Activated CD8-positive, alpha-beta memory T cell treated with anti-CD3 and anti-CD28 coated beads for 24 hours (primary cell): ENCODE measurements at regions not wholly inside any gene's neighbourhood (a gene's known extent, or its start where the extent isn't known, plus 50 kb on each side); places are given as distances from the start of the nearest gene placed in this dataset.

ENCODE experiments used
- DNase-seq: peaks from one replicate; pipeline ENCODE4 v3.0.0-alpha.2; 2020

DNA sequence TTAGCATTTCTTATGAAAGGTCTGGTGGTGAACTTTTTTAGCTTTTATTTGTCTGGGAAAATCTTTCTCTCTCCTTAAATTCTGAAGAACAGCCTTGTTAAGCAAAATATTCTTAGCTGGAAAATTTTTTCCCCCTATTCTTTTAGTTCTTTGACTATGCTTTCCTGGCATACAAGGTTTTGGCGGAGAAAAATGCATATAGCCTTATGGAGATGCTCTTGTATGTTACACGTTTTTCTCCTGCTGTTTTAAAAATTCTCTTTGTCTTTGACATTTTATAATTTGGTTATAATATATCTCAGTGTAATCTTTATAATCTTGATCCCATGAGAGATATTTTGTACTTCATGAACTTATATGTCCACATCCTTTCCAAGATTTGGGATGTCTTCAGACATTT, 1190.4 kb upstream of the ZEB2 start:
- DNase-seq = no peak

DNA sequence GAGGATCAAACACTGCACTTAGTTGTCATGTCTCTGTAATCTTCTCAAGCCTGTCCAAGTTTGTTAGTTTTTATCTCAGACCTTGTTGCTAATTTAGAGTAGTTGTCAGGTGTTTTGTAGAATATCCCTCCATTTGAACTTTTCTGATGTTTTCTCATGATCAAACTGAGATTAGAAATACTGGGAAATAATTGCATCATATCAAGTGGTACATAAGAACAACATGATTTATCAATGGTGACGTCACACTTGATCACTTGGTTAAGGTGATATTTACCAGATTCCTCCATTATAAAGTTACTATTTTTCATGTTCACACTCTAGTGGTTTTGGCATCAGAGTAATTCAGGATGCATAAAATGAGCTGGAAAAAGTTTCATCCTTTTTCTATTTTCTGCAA, 1182.4 kb upstream of the ZEB2 start:
- DNase-seq = no peak

DNA sequence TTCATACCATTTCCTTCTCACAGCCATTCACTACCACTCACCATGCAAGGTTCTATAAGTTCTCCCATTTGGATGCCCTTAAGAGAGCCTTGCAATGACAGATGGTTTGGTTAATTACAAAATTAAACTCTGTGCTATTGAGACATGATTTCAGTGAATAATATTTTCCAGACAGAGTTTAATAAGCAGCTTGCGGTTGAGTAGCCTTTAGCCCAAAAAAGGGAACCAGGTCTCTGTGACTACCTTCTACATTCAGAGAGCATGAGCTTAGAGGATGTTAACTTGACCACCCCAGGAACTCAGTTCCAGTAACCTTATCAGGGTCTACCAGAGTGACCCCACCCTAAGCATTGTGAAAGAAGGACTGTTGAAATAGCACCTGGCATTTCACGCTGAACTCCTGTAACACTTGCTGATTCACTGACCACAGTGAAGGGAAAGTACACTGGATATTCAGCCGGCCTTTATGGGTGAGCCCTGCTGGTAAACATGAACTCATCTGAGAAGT, 1173.1 kb upstream of the ZEB2 start:
- DNase-seq = no peak

DNA sequence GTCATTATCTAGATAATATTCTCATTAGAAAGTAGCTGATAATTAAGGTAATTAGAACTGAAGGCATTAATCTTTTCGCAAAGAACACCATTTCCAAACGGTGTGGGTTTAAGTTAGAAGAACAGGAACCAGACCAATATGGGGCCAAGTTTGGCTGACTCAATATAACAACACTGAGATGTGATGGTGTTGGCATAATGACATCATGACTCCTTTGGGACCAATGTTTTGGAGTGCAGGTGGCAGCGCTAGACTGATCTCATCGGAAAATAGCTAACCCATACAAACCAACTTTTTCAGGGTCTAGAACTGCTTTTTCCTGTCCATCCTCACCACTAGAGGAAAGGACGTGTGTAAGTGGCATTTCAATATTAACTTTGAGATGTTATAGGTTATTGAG, 1171.7 kb upstream of the ZEB2 start:
- no peak for DNase-seq

DNA sequence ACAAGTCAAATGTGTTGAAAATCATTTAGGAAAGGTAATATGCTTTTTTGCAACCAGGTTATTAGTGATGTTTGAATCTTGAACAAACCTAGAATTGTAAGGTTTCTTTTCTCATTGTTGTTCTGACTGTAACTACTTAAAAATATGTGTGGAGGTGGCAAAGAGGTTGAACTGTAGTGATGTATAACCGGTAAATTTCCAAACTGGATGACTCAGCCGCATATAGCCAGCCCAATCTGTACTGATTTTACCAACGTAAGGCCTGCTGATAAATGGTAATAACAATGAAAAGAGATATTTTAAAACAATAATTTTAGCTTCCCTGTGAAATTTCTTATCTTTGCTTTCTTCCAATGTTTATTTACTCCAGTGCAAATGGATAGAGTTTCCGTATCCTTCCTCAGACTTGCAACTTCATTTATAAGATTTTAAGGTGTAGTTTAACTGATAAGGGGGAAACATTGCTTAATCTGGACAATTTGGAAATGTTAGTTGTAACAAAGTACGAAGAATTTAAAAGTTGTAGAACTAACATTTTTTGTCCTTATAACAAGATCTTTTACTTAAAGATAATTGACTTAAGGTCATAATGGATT, 1170.4 kb upstream of the ZEB2 start:
- DNase-seq = no peak

DNA sequence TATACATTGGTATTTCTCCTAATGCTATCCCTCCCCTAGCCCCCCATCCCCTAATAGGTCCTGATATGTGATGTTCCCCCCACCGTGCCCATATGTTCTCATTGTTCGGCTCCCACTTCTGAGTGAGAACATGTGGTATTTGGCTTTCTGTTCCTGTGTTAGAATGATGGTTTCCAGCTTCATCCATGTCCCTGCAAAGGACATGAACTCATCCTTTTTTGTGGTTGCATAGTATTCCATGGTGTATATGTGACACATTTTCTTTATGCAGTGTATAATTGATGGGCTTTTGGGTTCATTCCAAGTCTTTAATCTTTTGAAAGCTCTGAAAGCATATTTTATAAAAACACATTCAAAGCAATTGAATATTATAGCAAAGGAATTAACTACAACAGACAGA, 1169.4 kb upstream of the ZEB2 start:
- DNase-seq = no peak

DNA sequence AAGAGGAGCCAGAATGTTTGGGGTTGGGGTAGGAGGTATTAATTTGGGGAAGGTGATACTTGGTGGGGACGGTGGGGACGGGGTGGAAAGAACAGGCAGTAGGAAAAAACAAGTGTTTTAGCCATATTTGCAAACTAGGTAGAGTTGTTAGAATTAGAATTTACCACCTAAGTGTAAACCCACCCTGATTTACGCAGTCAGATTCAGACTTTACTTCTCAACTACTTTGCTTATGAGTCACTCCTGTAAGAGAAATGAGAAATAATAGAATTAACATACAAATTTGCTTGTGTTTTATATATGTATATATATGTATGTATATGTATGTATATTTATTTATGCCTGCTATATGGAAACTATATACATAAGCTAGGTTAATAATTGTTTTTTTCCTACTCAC, 1168.2 kb upstream of the ZEB2 start:
- DNase-seq = no peak

DNA sequence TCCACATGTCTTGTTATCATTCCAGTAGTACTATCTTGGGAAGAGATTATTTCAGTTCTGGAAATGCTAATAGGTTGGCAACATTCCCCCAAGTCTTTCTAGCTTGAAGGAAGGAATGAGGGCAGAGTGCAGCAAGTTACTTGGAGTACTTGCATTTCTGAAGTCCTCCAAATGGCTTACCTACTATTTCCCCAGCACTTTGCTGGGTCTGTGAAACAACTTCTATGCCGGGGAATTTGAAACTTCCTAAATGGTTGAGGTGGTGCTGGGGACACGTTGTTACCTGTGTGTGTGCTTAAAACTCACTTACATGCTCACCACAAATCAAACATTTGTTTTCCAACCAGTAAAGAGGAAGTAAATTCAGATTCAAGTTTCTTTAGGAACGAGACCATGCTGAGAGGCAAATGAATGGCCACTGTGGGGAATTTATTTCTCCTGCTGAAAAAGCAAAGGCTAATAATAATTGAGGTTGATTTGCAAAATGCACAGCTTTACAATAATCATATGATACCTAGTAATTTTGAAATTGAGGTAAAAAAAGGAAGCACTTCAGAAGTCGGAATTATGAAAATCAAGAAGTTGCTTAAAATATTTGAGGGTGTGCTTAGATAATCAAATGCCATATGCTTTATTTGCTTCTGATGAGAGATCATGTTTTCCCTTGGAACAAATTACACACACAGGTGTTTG, 1167.7 kb upstream of the ZEB2 start:
- DNase-seq = no peak

DNA sequence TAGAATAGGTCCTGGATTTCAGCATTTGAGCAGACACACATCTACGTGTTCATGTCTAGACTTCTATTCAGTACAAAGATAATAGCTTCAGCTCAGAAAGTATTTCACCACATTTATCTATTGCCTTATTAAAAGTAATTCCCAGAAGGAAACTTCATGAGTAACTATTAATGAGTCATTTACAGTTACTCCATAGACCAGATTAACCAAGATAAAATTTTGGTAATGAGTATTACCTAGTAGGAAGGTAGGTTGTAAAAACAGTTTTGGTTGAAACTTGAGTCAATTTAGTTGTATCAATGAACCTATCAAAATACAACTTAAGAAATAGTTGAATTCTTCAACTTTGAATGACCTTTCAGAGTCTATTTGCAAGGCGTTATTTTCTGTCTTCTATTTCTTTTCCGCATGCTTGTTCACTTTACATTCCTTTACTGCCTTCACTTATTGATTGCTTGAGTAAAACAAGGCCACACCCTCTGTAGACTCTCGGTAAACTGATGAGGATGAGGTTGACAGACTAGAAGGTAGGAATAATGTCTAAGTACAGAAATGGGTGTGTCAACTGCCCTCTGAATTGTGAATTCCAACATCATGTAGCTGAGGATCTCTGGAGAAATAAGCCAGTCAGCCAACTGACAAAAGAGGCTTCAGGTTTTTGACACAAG, 1165.6 kb upstream of the ZEB2 start:
- DNase-seq = no peak

DNA sequence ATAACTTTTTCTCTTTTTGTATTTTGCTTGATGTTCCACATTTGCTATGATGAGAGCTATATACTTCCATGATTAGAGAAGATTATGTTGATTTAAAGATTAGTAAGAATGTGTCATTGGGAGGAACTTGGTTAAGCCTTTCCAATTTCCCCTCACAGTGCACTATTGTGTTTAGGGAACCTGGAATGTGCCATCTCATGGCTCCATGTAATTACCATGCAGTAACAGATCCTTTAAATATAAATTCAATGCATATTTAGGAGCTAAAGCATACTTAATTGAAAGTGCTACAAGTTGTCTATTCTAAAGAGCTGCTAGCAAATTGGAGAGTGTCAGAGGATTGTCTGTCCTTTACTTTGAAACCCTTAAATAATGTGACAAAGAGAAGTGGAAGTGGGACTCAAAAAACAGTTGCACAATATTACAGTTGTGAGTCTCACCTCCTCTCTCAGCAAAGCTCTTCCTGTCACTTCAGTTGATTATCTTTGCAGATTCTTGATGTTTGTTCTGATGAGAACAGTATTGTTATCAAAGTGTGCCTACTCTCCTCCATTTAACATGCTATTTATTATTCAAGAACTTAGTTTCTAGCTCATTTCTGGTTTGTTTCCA, 1162.7 kb upstream of the ZEB2 start:
- DNase-seq = no peak

DNA sequence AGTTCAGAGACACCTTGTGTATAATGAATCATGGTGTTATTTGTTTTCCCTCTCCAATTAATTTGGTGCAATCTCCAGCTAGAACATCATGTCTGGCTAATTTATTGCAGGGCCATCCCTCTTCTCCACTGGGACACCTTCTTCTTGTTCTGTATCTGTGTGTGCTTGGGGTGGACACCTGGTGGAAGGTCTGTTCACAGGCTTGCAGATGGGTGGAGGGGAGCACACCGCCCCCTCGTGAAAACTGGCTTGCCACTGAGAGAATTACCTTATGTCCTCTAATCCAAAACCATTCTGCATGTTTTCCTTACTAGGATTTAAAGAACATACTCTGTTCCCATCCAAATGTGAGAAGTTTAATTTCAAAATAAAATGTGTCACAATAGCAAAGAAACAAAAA, 1160.4 kb upstream of the ZEB2 start:
- no peak for DNase-seq

DNA sequence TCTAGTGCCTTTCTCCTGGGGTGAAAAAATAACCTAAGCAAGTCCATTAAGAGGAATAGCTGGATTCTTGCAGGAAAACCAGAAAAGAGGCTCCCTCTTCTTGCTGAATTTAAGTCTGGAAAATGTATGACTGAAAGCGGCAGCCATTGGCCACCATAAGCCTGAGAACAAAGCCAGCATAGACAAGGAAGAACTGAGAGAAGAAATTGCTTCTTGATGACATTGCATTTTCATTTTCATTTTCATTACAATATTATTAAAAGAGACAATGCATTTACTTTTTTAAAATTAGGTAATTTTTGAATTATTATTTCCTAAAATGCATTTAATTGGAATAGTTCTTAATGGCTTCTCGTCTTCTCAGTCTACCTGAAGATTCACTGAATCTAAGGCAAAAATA, 1157.5 kb upstream of the ZEB2 start:
- no peak for DNase-seq

DNA sequence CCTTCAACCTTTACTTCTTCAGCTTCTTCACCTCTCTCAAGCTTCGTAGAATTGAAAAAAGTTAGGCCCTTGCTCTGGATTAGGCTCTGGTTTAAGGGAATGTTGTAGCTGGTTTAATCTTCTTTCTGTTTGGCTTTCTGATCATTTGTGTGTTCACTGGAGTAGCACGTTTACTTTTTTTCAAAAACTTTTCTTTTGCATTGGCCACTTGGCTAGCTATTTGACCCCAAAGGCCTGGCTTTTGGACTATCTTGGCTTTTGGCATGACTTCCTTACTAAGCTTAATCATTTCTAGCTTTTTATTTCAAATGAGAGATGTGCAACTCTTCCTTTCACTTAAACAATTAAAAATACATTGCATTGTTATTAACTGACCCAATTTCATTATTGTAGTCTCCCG, 1154.8 kb upstream of the ZEB2 start:
- no peak for DNase-seq

DNA sequence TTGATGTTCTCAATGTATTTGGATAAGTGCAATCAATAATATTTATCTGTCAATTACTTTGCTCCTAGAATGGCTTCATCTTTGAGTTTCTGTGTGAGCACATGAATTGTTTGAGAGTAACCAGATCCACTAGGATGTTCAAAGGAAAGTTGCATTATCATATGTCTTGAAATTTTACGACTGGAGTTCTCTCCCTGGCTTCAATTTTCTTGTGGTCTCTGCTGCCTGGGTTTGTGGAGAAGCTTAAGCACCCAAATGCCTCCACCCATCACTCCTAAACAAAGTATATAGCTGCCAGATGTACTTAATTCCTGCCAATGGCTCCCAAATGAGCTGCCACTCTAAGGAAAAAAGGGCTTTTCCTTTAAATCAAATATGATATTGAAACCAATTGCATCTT, 1149.4 kb upstream of the ZEB2 start:
- DNase-seq = no peak

DNA sequence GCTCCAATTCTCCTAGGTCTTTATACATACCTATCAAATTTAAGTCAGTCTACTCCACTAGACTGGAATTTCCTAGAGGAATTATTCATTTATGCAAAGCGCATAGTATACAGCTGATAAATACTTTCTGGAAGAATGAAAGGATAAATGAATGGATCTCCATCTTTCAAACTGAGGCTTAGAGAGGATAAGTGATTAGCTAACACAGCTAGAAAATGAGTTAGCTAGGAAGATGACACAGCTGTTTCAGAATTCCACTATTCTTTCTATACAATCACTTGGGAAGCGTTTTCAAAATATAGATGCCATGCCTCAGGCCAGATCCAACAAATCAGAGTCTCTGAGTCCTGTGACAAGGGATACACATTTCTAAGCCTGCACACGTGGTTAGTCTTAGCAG, 1146.6 kb upstream of the ZEB2 start:
- no peak for DNase-seq

DNA sequence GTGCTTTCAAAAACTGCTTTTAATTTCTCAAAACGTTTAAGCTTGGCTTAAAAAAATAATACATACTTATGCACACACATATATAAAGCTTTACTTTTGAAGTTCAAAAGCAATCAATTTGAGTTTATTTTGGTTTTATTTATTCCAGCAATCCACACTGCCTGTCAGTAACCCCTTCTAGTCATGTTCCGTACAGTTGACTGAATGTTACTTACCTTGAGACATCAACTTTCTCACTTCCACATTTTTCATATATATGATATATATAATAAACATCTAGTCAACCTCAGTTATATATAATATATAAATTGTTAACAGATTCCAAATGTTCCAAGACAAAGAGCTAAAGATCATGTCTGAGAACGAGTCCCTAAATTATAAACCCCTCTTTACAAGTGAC, 1137.3 kb upstream of the ZEB2 start:
- DNase-seq = no peak

DNA sequence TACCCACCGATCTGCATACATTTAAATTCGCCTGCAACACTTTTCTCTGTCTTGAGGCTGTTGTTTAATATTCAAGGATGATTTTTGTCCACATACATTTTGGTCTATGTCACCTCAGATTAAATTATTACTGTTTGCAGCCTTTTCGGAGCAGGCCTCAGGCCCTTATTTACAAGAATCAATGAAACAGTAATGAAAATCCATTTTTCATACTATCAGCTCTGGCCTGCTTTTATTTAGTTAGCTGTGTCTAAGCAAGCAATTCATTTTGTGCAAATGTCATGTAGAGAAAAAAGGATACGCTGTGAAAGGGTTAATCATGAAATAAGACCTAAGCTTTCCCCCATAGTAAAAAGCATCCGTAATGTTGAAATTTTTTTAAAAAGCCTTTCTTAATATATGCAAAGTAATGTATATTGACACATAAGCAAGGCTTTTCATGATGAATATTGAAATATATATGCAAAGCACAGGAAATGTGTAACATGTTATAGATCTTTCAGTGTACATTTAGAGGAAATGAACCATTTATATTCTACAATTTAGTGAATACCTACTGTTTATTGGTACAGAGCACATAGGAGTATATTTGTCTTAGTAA, 1135.3 kb upstream of the ZEB2 start:
- DNase-seq = no peak

DNA sequence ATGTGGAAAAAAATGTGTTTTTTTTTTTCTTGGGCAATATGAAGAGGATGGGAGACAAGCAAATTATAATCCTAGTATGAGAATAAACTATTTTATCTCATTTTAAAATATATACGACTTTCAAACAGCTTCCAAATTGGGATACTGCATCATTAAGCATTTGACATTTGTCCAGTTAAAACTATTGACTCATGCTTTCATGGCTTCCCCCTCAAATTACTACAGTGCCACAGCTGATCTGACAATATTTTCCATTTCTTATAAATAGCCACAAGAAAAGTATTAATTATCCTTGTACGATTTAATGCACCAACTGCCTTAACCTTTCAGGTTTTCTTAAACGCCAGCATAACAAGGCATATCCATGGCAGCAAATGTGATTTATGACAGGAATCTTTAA, 1134.8 kb upstream of the ZEB2 start:
- DNase-seq = no peak

DNA sequence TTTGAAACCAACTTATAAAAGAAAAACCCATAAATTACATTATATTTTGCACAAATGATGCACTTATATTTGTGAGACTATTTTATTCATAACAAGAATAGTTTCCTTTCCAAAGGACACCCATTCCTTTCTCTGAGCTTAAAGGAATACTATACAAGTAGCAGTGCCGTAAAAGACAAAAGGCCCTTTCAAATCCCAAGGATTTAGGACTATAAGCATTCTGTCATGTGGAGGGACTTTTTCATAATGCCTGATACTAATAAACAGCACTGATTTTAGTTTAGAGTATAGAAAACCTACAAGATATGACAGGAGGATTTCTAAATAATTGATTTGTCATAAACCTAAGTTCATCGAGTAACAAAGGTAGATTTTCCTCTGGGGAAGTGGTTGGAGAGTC, 1134.2 kb upstream of the ZEB2 start:
- no peak for DNase-seq

DNA sequence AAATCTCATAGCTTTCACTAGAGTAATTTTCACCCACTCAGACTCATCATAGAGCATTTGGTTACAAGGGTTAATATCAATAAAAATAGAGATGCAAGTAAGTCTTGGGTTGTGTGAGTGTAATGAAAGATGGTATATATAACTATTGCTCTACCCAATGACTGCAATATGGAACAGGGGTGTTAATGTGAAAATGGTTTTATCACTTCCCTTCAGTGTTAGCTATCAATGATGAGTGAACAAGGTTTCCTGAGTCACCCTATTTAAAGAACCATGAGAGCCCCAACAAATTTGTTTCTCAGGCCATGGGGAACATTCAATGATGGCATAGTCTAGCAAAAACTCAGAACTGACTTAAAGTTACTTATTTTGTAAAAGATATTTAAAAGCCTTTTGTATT, 1133.6 kb upstream of the ZEB2 start:
- DNase-seq = no peak

DNA sequence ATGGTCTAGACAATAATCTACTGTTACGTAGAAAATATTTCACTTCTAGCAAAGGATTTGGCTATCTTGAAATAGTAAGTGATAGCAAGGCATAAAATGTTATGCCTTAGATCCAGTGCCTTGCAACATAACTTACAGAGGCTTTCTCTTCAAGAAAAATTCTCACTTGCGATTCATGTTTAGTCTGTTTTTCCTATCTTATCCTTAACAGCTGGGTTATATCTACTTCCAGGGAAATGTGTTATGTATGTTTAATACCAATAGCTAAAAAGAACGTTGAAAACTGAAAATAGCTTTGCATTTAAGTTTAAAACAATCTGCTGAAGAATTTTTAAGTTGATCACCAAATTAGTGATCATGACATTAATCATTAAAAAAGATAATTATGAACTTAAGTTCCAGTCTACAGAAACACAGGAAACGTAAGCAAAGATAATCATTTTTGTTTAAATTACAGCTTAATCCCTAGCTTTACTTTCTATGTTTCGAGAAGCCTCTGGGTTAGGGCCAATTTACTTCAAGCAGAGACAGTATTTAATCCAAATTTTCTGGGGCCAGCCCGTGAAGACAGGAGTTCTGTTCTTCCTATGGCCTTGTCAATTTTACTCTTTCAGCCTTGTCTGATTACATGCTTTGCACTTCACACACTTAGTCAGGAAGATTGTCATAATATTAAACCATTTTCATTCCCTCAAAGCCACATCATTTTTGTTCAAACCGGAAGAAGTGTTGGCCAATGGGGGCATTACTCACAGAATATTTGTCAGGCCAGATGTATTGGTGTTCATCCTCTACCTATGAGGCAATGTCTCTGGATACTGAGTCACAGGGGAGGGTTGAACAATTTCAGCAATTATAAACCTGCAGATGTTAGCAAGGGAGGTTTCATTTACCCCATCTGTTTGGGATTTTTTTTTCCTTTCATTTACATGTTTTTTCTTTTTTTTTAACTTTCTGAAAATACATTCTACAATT, 1132.9 kb upstream of the ZEB2 start:
- DNase-seq = no peak

DNA sequence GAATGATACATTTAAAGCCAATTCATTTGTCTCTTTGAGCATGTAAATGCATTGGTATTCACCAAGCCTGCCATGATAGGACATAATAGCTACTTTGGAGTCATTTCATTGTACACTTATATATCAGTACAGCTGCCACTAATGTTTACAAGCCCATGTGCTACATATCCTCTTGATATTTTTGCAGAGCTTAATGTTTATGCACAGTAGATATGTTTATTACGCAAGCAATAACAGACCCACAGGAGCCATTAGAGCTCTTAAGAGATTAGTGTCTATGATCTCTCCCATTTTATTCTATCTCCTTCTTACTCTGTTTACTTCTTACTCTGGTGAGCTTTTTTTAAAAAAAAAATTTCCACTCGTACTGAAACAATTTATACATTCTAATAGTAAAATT, 1132.1 kb upstream of the ZEB2 start:
- DNase-seq = no peak
